Mesothelial cell of epicardium (in vitro differentiated cells): ENCODE measurements at regions not wholly inside any gene's neighbourhood (a gene's known extent, or its start where the extent isn't known, plus 50 kb on each side); places are given as distances from the start of the nearest gene placed in this dataset.

Experiments
- DNase-seq, 2 experiments: peaks; one replicate each; pipeline ENCODE4 v3.0.0; 2021; ENCODE audit warnings: low spot score in 2 of 2; ENCODE audit not compliant: unreplicated experiment in 2 of 2
- H3K27ac Mint-ChIP-seq: 2 replicates; pipeline ENCODE4 v1.8.0; 2021; ENCODE audit warnings: mixed read lengths
- H3K27me3 Mint-ChIP-seq: 2 replicates; pipeline ENCODE4 v1.8.0; 2021; ENCODE audit warnings: low read depth, mixed read lengths
- H3K36me3 Mint-ChIP-seq: 2 replicates; pipeline ENCODE4 v1.8.0; 2021; ENCODE audit warnings: mixed read lengths
- H3K4me1 Mint-ChIP-seq: 2 replicates; pipeline ENCODE4 v1.8.0; 2021; ENCODE audit warnings: mixed read lengths
- H3K4me3 Mint-ChIP-seq: 2 replicates; pipeline ENCODE4 v1.8.0; 2021; ENCODE audit warnings: mild to moderate bottlenecking, moderate library complexity, mixed read lengths
- H3K9me3 Mint-ChIP-seq: 2 replicates; pipeline ENCODE4 v1.8.0; 2021; ENCODE audit warnings: mixed read lengths
- TF ChIP-seq, protein P1 (sequence below): fragments of 200-600 bp; sonication (generic); IDR thresholded peaks from one replicate; pipeline ENCODE4 v1.5.0; 2021; ENCODE audit warnings: antibody characterized with exemption; ENCODE audit not compliant: unreplicated experiment

DNA sequence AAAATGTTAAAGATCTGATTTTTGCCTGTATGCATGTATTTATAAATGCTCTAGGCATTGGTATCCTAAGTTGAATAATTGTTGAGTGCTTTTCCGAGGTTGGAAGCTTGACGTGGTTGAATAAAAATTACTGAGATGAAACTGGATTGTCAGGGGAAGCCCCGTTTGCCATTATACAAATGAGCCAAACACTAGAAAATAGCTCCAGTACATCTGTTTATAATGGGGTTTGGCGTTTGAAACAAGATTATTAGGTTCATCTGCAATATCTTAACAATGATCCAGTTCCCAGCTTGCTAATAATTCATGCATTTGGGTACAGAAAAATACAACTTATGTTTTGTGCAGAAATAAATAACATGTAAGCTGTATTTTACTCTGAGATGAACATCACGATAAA lies 789.6 kb downstream of the GALC start:
- H3K36me3 Mint-ChIP-seq = no peaks in the 10 kb centered on the region
- no peak overlapping the region for H3K4me3 Mint-ChIP-seq
- no peak overlapping the region for H3K27ac Mint-ChIP-seq
- H3K4me1 Mint-ChIP-seq = no peaks in the 10 kb centered on the region
- H3K9me3 Mint-ChIP-seq = peaks cover 3% of the 10 kb centered on the region
- TF ChIP-seq, protein P1, sequence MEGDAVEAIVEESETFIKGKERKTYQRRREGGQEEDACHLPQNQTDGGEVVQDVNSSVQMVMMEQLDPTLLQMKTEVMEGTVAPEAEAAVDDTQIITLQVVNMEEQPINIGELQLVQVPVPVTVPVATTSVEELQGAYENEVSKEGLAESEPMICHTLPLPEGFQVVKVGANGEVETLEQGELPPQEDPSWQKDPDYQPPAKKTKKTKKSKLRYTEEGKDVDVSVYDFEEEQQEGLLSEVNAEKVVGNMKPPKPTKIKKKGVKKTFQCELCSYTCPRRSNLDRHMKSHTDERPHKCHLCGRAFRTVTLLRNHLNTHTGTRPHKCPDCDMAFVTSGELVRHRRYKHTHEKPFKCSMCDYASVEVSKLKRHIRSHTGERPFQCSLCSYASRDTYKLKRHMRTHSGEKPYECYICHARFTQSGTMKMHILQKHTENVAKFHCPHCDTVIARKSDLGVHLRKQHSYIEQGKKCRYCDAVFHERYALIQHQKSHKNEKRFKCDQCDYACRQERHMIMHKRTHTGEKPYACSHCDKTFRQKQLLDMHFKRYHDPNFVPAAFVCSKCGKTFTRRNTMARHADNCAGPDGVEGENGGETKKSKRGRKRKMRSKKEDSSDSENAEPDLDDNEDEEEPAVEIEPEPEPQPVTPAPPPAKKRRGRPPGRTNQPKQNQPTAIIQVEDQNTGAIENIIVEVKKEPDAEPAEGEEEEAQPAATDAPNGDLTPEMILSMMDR = no peak
- H3K27me3 Mint-ChIP-seq = no peaks in the 10 kb centered on the region
- DNase-seq = no peak

DNA sequence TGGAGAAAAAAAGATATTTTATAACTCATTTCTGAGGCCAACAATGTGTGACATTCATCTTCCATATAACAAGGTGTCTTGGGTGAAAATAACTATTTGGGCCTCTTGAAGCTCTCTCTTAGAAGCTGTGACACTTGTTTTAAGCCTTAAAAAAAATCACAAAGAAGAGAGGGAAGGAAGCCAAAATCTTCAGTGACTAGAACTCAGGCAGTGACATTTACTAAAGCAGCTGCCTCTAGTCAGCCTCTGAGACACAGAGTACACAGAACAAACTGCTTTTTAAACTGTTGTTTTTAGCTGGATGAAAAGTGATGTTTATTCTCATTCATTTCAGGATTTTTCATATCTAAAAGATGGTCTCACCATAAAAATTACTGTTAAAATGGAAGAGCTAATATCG lies 793.6 kb downstream of the GALC start:
- Mint-ChIP-seq H3K27ac (no peak overlapping the region), H3K36me3 (no peaks in the 10 kb centered on the region), H3K27me3 (no peaks in the 10 kb centered on the region), H3K4me3 (no peak overlapping the region), H3K4me1 (no peaks in the 10 kb centered on the region), H3K9me3 (peaks cover 13% of the 10 kb centered on the region)
- no peak for DNase-seq
- TF ChIP-seq, protein P1 = no peak

DNA sequence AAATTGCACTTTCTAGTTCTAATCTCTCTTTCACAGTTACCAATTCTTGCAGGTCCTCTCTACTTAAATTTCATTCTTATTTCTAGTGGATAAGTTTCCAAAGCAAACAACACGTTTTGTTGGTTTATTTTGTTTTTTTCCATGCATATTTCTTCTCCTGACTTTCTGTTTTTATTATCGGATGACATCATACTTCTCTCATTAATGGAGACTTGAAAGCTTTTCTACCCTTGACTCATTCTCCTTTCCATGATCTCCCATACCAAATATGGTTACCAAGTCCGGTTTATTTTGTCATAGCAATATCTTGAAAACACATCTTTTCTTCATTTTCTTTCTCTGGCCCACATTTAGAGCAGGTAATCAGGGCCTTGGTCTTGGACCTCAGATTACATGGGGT lies 796.5 kb downstream of the GALC start:
- Mint-ChIP-seq H3K27ac (no peak overlapping the region), H3K27me3 (no peaks in the 10 kb centered on the region), H3K36me3 (no peaks in the 10 kb centered on the region), H3K4me3 (no peak overlapping the region), H3K4me1 (no peaks in the 10 kb centered on the region), H3K9me3 (peaks cover 13% of the 10 kb centered on the region)
- DNase-seq = no peak
- TF ChIP-seq, protein P1 = no peak

DNA sequence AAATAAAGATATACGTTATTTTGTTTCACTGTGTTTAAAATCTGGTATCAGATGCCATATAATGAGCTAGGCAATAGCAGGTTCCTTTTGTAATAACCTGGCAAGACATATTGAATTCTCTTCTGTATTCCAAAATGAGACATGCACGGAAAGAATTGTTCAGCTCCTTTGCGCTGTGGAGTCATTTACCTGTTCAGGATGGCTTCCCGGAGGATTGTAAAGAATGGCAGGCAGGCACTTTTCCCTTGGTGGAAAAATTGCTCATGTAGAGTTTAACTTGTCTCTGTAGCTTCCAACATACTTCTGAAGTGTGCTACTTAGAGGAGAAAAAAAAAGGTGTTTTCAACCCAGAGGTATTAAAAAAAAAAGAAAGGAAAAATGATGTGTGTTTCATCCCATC lies 805.2 kb downstream of the GALC start:
- Mint-ChIP-seq H3K36me3 (no peaks in the 10 kb centered on the region), H3K4me3 (no peak overlapping the region), H3K9me3 (no peaks in the 10 kb centered on the region), H3K27me3 (no peaks in the 10 kb centered on the region), H3K27ac (no peak overlapping the region), H3K4me1 (peaks cover 26% of the 10 kb centered on the region)
- no peak for DNase-seq
- TF ChIP-seq, protein P1 = no peak

DNA sequence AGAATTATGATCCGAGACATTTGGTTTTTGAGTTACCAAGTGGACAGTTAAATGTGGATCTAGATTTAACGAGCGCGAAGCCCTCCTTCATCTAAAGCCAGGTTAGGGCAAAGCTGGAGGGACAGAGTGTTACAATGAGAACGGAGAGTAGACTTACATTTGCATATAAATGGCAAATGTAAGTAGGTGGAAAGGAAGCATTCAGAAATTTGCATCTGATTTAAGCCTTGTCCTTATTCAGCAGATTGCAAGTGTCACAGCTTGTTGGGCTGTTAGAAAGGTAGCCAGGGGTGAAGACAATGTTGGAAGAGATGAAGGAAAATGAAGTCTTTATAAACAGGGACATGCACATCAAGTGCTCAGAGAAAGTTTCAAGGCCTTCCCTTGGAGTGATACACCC lies 806.2 kb downstream of the GALC start:
- H3K27me3 Mint-ChIP-seq = no peaks in the 10 kb centered on the region
- H3K4me3 Mint-ChIP-seq = no peak overlapping the region
- TF ChIP-seq, protein P1 = no peak
- H3K27ac Mint-ChIP-seq = no peak overlapping the region
- H3K4me1 Mint-ChIP-seq = peaks cover 26% of the 10 kb centered on the region
- H3K36me3 Mint-ChIP-seq = no peaks in the 10 kb centered on the region
- H3K9me3 Mint-ChIP-seq = no peaks in the 10 kb centered on the region
- DNase-seq = no peak

DNA sequence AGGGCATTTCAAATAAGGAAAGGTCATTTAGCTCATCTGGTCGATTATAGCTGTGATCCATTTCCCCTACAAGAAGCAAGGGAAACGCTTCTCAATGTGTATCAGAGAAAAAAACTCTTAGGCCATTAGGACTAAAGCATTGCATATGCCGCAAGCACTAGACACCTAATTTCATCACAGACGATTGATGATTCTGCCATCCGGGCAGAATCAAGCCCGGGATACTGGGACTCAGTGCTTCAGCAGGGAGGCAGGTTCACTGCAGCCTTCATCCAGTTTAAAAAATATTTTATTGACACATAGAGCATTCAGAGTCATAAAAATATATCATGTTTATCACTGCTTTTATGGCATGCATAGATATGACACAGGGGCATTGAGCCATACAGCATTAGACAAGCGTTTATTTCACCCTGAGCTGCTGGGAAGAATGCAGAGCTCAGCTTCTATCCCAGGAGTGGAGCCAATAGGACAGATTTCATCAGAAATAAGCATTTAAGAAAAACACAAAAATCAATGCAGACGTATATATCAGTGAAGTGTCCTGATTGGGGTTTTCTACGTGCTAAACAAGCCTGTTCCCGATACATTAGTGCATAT lies 806.9 kb downstream of the GALC start:
- Mint-ChIP-seq H3K4me3 (no peak overlapping the region), H3K9me3 (no peaks in the 10 kb centered on the region), H3K36me3 (no peaks in the 10 kb centered on the region), H3K27me3 (no peaks in the 10 kb centered on the region), H3K27ac (no peak overlapping the region), H3K4me1 (peaks cover 26% of the 10 kb centered on the region)
- TF ChIP-seq, protein P1 = no peak
- no peak for DNase-seq
